GM19463 (cell line): ENCODE measurements at regions not wholly inside any gene's neighbourhood (a gene's known extent, or its start where the extent isn't known, plus 50 kb on each side); places are given as distances from the start of the nearest gene placed in this dataset.
A peak's percentile ranks its signal among the peaks of the same experiment; 100 is the strongest.

Experiments
- ATAC-seq: cut with Tn5 transposase; IDR thresholded peaks from one replicate; pipeline ENCODE4 v1.9.1; 2021; ENCODE audit warnings: mild to moderate bottlenecking, moderate library complexity; ENCODE audit not compliant: unreplicated experiment

DNA sequence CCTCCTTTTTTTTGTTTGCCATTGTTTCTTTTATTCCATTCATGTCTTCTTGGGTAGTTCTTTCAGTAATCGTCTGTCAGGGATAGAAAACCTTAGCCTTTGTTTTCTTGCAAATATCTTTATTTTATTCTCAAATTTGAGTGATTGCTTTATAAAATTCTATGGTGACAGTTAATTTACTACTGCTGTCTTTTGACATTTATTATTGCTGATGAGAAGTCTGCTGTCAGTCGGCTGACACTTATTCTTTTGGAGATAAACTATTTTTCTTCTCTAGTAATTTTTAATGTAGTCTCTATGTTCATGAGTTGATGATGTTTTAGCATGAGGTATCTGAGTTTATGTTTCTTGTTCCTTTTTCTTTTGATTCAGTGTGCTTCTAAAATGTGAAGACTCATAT lies 983.8 kb downstream of the TTLL7 start:
- ATAC-seq = no peak

DNA sequence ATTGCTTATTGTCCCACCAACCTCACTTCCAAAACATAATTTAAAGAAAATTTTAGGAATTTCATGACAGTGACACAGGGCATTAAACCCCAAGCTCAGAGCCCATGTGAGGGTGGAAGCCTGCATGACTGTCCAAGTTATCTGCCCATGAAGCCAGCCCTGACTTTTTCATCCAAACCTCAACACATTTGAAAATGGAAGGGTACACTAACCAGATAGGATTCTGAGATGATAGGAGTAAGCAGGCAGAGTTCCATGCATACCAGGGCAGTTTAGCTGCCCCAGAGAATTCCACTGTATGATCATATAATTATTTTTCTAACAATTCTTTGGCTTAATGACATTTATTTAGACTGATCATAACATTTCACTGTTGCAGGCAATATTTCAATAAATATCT lies 986.0 kb downstream of the TTLL7 start:
- ATAC-seq = no peak

DNA sequence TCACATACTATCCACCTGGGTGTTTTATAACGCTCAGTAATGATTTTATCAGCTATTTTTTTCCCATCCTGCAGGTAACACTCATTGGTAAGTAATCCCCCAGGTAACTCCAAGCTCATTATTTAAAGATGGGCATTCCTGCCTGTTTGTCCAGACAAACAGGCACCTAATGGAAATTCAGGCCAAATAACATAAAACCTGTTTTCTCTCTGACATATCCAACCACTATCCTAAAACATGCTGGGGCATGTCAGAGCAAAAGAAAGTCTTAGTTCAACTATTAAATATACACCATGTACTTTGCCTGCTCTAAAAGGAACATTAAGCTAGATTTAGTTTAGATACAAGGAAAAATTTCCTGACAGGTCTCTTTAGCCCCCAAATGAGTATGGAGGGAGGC lies 987.7 kb downstream of the TTLL7 start:
- ATAC-seq = no peak

DNA sequence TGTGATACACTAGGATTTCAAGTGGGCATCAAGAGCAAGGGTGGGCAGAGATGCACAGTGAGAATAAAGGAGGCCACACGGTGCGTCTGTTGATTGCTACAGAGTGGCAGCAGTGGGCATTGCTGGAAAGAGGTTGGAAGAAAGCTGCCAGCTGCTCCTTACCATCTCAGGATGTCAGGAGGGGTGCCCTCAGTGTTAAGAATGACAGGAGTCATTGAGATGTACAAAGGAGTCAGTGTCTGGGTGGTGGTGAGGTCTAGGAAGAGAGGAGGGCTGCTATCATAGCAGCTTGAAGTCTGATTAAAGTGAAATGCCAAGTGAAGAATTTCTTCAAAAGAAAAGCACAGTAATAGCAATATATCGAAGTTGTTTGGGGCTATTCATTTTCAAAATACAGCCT lies 992.7 kb downstream of the TTLL7 start:
- ATAC-seq = no peak

DNA sequence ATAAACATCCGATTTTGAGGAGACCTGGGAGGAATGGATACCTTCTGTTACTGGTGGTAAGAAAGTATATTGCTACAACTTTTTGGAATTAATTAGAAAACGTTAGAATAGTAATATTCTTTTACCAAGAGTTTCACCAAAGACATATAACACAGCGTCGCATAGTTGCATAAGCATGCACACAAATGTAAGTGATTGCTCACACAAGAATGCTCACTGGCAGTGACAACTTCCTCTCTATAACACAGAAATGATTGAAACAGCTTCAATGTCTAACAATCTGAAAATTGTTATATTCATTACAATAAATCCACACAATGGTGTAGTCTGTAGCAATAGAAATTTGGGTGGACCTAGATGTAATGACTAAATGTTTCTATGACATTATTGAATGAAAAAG lies 998.6 kb downstream of the TTLL7 start:
- no peak for ATAC-seq

DNA sequence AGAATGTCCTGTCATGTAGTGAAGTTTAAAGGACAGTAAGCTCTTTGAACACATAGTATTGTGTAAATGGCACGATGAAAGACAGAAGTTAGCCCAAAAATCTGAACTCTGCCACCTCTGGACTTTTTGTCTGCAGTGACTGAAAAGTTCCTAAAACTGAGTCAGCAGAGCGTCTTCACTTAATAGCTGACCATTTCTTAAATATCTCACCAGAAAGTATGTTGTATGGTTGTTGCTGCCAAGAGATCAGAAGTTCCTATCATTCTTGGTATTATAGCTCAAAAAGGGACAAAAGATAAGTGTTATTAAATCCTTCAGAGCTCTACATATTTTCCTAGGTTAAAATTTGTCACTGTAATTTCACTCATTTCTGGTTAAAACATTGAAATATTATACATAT lies 1003.0 kb downstream of the TTLL7 start:
- ATAC-seq = no peak

DNA sequence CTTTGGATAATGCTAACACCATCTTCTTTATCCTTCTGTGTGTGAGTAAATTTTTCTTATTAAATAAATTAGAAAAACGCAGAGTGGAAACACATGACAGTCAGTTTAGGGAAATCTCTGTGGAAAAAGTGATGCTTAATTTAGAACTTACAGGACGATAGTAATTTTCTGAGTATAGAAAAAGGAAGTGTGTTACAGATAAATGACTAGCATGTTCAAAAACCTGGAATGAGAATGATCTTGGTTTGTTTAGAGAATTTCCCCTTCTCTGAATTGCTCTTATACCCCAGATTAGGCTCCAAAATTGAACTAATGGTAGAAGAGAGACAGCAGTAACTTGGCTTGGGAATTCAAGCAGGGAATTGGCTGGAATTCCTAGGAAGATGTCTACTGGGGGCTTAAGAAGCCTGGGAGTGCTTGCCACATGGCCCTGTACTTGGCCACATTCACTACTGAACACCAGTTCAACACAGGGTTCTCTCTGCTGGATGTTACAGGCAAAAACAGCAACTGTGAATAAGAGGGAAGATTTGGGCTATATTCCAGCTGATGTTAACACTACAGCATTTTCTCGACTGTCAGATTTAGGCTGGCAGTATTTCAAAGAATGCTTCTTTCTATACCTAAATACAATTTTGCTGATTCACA lies 1004.2 kb downstream of the TTLL7 start:
- ATAC-seq = no peak

DNA sequence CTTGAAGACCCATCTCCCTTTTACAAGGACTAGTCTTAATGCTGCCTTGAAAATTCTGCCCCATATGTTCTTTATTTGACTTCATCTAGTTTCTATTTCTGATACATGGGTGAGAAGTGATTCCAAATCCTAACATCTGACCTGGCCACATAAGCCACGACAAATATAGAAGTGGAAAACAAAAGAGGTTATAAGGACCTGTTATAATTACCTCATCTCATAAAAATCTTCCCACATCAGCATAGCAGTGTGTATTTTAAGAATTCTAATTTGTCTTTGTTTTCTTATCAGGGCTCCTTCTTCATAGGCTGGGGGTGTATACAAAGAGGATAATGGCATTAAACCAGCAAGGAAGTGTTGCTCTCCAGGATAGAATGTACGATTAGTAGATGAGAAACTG lies 1007.4 kb downstream of the TTLL7 start:
- no peak for ATAC-seq

DNA sequence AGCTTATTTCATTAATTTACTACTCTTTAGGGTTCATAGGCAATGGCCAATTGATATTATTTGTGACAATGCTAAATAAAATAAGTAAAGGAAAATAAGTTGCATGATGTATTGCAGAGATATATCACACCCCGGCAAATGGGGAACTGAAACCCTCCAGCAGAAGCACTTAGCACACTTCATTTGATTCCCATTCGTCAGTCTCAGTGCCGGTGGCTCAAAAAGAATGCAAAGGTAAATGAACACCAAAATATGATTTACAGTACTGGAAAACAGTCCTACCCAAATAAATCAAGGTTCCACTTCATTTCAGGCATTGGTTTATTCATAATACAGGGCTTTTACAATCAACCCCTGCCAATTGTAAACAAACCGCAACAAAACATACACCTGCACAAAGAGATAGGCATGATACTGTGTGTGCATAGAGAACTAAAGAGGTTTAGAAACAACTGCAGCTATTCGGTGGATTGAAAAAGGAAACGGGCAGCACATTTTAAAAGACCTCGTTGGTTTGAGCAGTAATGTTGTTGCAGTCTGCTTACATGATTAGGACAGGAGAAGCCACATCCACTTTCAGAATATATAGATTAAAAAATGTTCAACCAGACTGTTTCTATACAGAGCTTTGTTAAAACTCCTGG lies 1019.2 kb downstream of the TTLL7 start:
- ATAC-seq = peak; percentile 99

DNA sequence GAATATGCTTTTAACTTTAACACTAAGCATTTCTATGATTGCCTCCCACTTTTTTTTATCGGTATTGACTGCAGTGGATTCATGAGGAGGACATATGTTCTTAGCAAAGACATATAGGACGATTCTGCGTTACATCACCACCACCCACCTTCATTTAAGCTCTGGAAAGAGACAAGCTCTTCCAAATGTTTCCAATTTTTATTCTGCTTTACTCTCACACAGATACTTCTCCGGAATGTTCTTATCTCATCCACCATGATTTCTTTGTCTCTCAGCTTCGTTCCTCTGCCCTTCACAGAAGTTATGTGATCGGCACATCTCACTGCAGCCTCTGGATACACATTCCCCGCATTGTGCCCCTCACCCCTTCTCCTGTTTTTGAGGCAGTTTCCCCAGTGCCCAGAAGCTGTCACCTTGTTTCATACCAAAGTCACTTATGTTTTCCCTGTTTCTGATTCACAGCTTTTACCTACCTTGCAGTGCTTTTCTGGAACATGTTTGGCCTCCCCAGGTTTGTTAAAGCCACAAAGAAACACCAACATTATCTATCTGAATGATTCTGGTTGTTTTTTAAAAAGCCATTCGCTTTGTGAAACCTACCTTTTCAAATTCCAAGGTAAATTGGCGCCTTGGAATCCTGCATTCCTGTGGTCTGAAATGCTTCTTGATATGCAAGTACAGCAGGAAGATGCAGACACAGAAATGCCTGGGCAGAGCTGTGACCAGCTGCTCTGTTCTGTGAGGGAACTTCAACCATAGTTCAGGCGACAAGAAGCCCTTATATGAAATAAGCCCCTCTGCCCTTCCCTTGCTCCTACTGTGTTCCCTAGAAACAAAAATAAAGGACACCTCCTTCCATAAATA lies 1020.2 kb downstream of the TTLL7 start:
- ATAC-seq = no peak

DNA sequence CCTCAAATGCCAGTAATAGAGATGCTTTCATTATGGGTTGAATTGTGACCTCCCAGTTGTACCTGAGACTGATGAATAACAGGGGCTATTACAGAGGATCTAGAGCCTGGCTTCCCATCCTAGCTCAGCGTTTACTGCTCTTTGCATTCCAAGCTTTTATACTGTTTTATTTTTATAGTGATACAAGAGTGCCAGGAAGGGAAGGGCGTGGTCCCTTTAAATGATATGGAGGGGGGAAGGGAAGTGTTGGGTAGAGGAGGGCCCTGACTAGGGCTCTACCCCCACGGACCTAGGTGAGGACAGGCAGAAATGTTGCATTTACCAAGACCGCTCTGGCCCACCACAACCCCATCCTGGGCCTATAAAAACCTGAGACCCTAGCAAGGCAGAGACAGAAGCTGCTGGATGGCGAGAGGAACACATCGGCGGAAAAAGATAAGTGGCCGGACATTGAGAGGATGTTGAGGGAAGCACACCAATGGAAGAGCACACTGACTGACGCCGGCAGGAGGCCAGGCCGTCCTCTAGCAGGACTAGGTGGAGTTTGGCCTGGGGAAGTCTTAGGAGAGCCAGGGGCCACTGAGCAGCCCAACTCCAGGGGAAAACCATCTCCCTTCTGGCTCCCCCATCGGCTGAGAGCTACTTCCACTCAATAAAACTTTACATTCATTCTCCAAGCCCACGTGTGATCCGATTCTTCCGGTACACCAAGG lies 1025.9 kb downstream of the TTLL7 start:
- no peak for ATAC-seq

DNA sequence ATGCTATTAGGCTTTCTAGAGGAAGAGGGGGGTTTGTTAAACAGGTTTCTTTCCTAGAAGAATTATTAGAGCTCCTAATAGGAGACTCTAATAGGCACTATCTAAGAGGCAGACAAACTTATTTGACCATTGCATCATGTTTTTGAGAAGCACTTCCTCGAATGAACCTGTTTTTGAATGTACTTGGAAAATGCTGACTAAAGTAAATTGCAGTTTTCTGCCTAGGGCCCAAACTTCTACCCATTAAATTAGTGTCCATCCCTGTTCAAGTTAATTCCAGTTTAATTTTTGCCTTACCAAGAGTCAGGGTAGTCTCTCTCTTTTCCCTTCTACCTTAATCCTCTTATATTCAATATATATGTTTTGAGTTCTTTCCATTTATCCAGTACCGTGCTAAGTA lies 1029.6 kb downstream of the TTLL7 start:
- ATAC-seq = no peak

DNA sequence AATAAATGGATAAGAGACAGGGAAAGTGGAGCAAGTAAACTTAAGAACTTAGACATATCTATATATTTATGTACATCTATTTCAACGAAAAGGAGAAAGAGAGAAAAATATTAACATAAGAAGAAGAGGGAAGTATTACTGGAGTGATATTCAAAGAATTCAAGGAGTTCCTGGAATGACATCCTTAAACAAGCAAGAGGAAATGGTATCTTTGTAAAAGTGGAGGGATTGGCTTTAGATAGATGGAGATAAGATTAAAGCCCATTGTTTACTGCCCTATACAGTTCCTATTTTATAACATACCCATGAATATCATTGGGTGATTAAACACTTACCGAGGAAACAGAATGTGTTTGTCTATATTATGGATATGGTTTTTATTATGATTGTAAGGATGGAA lies 1036.3 kb downstream of the TTLL7 start:
- no peak for ATAC-seq

DNA sequence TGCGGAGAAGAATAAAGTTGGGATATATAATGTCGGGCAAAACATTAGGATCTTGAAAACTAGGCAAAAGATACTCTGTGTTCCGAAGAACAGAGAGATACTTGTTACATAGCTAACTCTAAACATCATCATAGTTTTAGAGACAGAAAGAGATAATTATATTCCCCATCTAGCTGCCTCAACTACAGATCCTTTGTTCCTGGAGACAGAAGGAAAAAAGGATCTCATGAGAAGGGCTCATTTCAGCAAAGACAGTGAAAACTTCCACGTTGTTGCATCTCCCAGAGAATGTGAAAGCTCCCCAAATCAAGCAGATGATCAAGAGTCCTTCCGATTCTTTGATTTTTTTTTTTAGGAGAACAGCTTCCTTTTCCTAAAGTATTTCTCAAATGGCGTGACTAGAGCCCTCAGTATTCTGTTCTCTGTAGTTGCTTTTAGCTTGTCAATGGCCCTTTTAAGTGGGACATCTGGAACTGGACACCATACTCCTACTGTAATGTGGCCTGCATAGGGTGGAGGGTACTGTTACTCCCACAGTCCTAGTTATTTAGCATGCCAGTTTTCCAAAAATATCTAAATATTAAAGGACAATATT lies 1048.2 kb downstream of the TTLL7 start:
- no peak for ATAC-seq

DNA sequence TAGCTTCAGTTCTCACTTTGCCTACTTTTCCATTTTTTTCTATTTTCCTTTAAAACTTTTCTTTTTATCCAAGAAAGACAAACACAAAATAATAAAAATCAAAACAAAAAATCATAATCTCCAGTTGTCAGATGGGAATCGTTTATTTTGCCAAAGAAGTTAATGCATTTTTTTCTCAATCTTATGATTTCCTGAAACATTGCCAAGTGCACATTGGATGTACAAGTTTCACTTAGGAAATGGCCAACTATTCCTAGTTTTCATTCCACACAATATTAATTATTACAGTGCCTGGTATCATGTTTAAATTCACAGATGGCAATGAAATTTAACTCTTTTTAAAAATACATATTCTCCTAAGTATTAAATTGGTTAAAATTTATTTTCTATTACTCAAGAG lies 1050.5 kb downstream of the TTLL7 start:
- no peak for ATAC-seq

DNA sequence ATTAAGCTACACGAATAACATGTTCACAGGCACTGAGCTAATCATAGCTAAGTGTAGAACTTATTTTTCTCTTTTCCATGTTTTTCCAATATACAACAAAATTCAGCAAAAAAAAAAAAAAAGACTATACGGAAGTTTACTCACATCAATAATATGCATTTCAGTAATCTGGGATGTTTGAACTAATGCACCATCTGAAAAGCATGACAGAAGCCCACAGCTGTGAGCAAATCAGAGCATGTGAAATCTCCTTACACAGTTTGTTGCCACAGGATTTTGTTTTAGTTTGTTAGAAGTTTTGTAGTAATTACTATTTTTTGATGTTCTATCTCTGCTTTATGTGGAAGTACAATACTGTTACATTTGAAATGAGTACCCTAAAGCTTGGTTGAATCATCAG lies 1051.7 kb downstream of the TTLL7 start:
- no peak for ATAC-seq

DNA sequence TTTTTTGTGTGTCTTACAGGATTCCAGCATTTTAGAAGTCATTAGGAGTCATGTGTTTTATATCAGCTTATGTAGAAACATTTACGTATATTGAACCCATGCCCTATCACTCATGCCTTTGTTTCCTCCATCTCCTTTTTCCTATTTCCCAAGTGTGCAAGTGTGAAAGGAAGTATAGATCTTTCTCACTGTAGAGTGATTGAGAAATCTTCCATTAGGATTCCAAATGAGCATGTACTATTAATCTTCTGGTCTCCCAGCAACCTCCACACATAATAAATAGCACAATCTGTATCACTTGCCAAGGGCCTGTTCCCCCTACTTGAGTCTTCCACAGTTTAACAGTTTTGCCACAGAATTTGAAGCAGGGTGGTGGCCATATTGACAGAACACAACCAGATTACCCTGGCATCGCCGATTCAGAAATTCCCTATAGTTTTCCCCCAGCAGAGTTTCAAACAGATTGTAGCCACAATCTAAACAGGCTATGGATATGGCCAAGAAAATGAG lies 1052.8 kb downstream of the TTLL7 start:
- ATAC-seq = no peak

DNA sequence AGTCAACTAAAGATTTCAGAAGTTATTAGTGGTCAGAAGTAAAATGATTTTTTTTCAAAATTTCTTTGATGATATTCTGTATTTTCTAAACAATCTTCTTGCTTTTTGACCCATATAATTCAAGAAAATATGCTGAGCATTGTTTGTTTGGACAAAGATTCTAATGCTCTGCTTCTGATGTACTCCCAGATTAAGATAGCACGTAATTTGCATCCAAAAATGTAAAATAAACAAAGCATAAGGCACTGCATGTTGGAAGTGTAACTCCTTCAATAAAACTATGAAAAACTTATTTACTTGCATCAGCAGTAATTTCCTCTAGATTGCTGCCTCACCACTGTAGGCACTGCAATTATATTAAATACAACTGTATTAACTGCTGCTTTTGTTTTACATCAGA lies 1054.1 kb downstream of the TTLL7 start:
- ATAC-seq = no peak

DNA sequence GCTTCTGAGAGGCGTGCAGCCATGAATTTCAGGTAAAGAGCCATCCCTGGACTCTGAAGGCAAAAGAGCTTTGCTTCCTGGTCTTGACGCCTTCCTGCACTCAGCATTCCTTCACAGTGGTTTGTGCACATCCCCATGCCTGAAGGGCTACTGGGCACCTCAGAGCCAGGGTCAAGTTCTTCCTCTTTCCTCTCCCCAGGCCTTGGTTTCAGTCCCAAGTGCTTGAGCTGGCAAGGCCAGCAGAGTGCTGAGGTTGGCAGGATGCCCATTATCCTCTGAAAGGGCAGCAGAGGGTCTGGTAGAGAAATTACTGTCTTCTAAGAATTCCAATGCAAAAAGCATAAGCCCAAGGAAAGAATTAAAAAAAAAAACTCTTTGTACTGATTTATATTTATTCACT lies 1064.9 kb downstream of the TTLL7 start:
- no peak for ATAC-seq

DNA sequence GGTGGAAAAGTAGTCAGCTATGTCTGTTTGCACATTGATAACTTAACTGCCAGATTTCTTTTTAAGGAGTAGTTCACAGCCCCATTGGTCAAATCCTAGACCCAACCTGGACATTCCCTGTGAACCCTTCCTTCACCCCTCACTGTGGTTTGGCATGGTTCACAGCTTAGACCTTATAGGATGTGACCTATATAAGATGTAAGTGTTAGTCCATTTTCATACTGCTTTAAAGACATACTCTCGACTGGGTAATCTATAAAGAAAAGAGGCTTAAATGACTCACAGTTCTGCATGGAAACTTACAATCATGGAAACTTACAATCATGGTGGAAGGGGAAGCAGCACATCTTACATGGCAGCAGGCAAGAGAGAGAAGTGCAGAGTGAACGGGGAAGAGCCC lies 1066.2 kb downstream of the TTLL7 start:
- ATAC-seq = no peak

DNA sequence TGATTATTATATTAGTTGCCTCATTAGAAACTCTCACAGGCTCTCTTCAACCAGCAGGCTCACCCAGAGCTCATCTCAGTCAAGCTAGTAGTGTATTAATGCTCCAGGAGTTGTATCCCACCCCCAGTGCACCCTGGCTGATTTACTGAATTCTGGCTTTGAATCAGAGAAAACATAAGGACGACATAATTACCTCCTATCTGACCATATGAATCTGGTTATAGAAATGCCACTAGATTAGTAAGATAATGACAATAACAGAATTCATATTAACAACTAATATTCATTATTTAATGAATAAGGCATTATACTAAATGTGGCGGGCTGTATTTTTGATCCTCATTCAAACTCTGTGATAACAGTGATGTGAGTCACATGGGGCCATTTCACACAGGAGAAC lies 1066.7 kb downstream of the TTLL7 start:
- no peak for ATAC-seq
